ENCODE measurements at regions not wholly inside any gene's neighbourhood (a gene's known extent, or its start where the extent isn't known, plus 50 kb on each side); places are given as distances from the start of the nearest gene placed in this dataset.
A peak's percentile ranks its signal among the peaks of the same experiment; 100 is the strongest.

- Histone ChIP-seq H3K9me3 (ENCODE audit: insufficient read depth, low read depth, low read length) (no peaks in the 10 kb centered on the region), H3K79me2 (ENCODE audit: insufficient read depth, low read length) (no peaks in the 10 kb centered on the region), H3K9me2 (replicated peaks; ENCODE audit: low read depth, low read length) (no peaks in the 10 kb centered on the region), H3K4me3 (ENCODE audit: low read length, poor library complexity, severe bottlenecking) (no peak overlapping the region), H3K4me1 (ENCODE audit: insufficient read depth, low read length, poor library complexity, severe bottlenecking) (no peaks in the 10 kb centered on the region), H4K20me1 (ENCODE audit: insufficient read depth, low read length, poor library complexity, severe bottlenecking) (no peaks in the 10 kb centered on the region), H3K4me2 (ENCODE audit: low read depth, low read length, poor library complexity, severe bottlenecking) (no peak overlapping the region), H2AFZ (ENCODE audit: low read length) (no peak overlapping the region), H3K9ac (ENCODE audit: low read depth, low read length, poor library complexity, severe bottlenecking) (no peak overlapping the region), H3F3A (ENCODE audit: low read depth) (no peaks in the 10 kb centered on the region), H3K36me3 (ENCODE audit: insufficient read depth, low read length) (no peaks in the 10 kb centered on the region), H3K27me3 (ENCODE audit: insufficient read depth, low read length, poor library complexity, severe bottlenecking) (no peaks in the 10 kb centered on the region)
- TF ChIP-seq CTCF (conservative IDR thresholded peaks at IDR 0.05; ENCODE audit: low read length) (no peak), EZH2phosphoT487 (IDR thresholded peaks at IDR 0.05; ENCODE audit: borderline replicate concordance) (no peak)
Measured at GRCh38 chr2:34280606-34281005, 681.5 kb upstream of the FAM98A start.

GRCh38 chr2:34266908-34267697 is 668.0 kb upstream of the FAM98A start:
- Histone ChIP-seq H2AFZ (ENCODE audit: low read length) (no peak overlapping the region), H3K9ac (ENCODE audit: low read depth, low read length, poor library complexity, severe bottlenecking) (no peak overlapping the region), H4K20me1 (ENCODE audit: insufficient read depth, low read length, poor library complexity, severe bottlenecking) (no peaks in the 10 kb centered on the region), H3F3A (ENCODE audit: low read depth) (no peaks in the 10 kb centered on the region), H3K79me2 (ENCODE audit: insufficient read depth, low read length) (no peaks in the 10 kb centered on the region), H3K36me3 (ENCODE audit: insufficient read depth, low read length) (no peaks in the 10 kb centered on the region), H3K9me3 (ENCODE audit: insufficient read depth, low read depth, low read length) (no peaks in the 10 kb centered on the region), H3K4me1 (ENCODE audit: insufficient read depth, low read length, poor library complexity, severe bottlenecking) (no peaks in the 10 kb centered on the region), H3K4me2 (ENCODE audit: low read depth, low read length, poor library complexity, severe bottlenecking) (no peak overlapping the region), H3K9me2 (replicated peaks; ENCODE audit: low read depth, low read length) (no peaks in the 10 kb centered on the region), H3K27me3 (ENCODE audit: insufficient read depth, low read length, poor library complexity, severe bottlenecking) (no peaks in the 10 kb centered on the region), H3K4me3 (ENCODE audit: low read length, poor library complexity, severe bottlenecking) (no peak overlapping the region)
- TF ChIP-seq CTCF (conservative IDR thresholded peaks at IDR 0.05; ENCODE audit: low read length) (no peak), EZH2phosphoT487 (IDR thresholded peaks at IDR 0.05; ENCODE audit: borderline replicate concordance) (no peak)

GRCh38 chr2:34261701-34262100 is 662.6 kb upstream of the FAM98A start:
- Histone ChIP-seq H3K9me3 (ENCODE audit: insufficient read depth, low read depth, low read length) (no peaks in the 10 kb centered on the region), H3K27me3 (ENCODE audit: insufficient read depth, low read length, poor library complexity, severe bottlenecking) (no peaks in the 10 kb centered on the region), H3K9ac (ENCODE audit: low read depth, low read length, poor library complexity, severe bottlenecking) (no peak overlapping the region), H3K36me3 (ENCODE audit: insufficient read depth, low read length) (no peaks in the 10 kb centered on the region), H3K4me3 (ENCODE audit: low read length, poor library complexity, severe bottlenecking) (no peak overlapping the region), H4K20me1 (ENCODE audit: insufficient read depth, low read length, poor library complexity, severe bottlenecking) (no peaks in the 10 kb centered on the region), H3K4me1 (ENCODE audit: insufficient read depth, low read length, poor library complexity, severe bottlenecking) (no peaks in the 10 kb centered on the region), H3F3A (ENCODE audit: low read depth) (no peaks in the 10 kb centered on the region), H3K79me2 (ENCODE audit: insufficient read depth, low read length) (no peaks in the 10 kb centered on the region), H3K9me2 (replicated peaks; ENCODE audit: low read depth, low read length) (no peaks in the 10 kb centered on the region), H2AFZ (ENCODE audit: low read length) (no peak overlapping the region), H3K4me2 (ENCODE audit: low read depth, low read length, poor library complexity, severe bottlenecking) (no peak overlapping the region)
- TF ChIP-seq CTCF (conservative IDR thresholded peaks at IDR 0.05; ENCODE audit: low read length) (0 out of 2 replicates have a peak, but pooled peaks have one; percentile 16), EZH2phosphoT487 (IDR thresholded peaks at IDR 0.05; ENCODE audit: borderline replicate concordance) (no peak)
